H9 (cell line): ENCODE measurements at regions not wholly inside any gene's neighbourhood (a gene's known extent, or its start where the extent isn't known, plus 50 kb on each side); places are given as distances from the start of the nearest gene placed in this dataset.

Experiments
- DNase-seq: peaks from one replicate; pipeline ENCODE4 v3.0.0-alpha.2; 2017
- H2AFZ ChIP-seq: one replicate; pipeline ENCODE4 v1.6.1; 2013; ENCODE audit warnings: mild to moderate bottlenecking, low read length, control low read depth, moderate library complexity
- H2AK5ac ChIP-seq: 2 replicates; pipeline ENCODE4 v1.6.1; 2013; ENCODE audit warnings: low read length, control low read depth, mixed read lengths; ENCODE audit not compliant: insufficient read length
- H2BK120ac ChIP-seq: one replicate; pipeline ENCODE4 v1.6.1; 2013; ENCODE audit warnings: low read depth, mild to moderate bottlenecking, low read length, control low read depth, inconsistent platforms; ENCODE audit not compliant: poor library complexity, severe bottlenecking
- H2BK12ac ChIP-seq: 2 replicates; pipeline ENCODE4 v1.6.1; 2013; ENCODE audit warnings: low read length, control low read depth, mixed read lengths, low read depth; ENCODE audit not compliant: insufficient read length
- H2BK15ac ChIP-seq: 2 replicates; pipeline ENCODE4 v1.6.1; 2013; ENCODE audit warnings: low read depth, low read length, control low read depth
- H2BK20ac ChIP-seq: one replicate; pipeline ENCODE4 v1.6.1; 2013; ENCODE audit warnings: low read depth, mild to moderate bottlenecking, low read length, control low read depth, inconsistent platforms; ENCODE audit not compliant: poor library complexity, severe bottlenecking
- H2BK5ac ChIP-seq: 2 replicates; pipeline ENCODE4 v1.6.1; 2013; ENCODE audit warnings: low read length, control low read depth, mixed read lengths; ENCODE audit not compliant: insufficient read length
- H3K14ac ChIP-seq: 2 replicates; pipeline ENCODE4 v1.6.1; 2013; ENCODE audit warnings: low read length, control low read depth; ENCODE audit not compliant: insufficient read depth
- H3K18ac ChIP-seq: 2 replicates; pipeline ENCODE4 v1.6.1; 2013; ENCODE audit warnings: low read depth, mild to moderate bottlenecking, mixed read lengths, low read length, control low read depth; ENCODE audit not compliant: insufficient read length
- H3K23ac ChIP-seq: 2 replicates; pipeline ENCODE4 v1.6.1; 2013; ENCODE audit warnings: low read length, control low read depth, mixed read lengths, low read depth; ENCODE audit not compliant: insufficient read length
- H3K23me2 ChIP-seq: 2 replicates; pipeline ENCODE4 v1.6.1; 2013; ENCODE audit warnings: low read depth, mild to moderate bottlenecking, mixed read lengths, low read length, control low read depth; ENCODE audit not compliant: insufficient read length, poor library complexity, severe bottlenecking
- H3K27ac ChIP-seq: 2 replicates; pipeline ENCODE4 v1.5.1; 2013; ENCODE audit warnings: low read length, control low read depth, mixed read lengths, low read depth; ENCODE audit not compliant: insufficient read length
- H3K27me3 ChIP-seq: 2 replicates; pipeline ENCODE4 v1.6.1; 2013; ENCODE audit warnings: low read length, control low read depth, inconsistent platforms; ENCODE audit not compliant: insufficient read depth
- H3K4ac ChIP-seq: 2 replicates; pipeline ENCODE4 v1.6.1; 2013; ENCODE audit warnings: low read depth, mild to moderate bottlenecking, control low read depth, inconsistent platforms, low read length, moderate library complexity
- H3K4me1 ChIP-seq: 2 replicates; pipeline ENCODE4 v1.6.1; 2013; ENCODE audit warnings: low read length, control low read depth, inconsistent platforms; ENCODE audit not compliant: insufficient read depth
- H3K4me2 ChIP-seq: 2 replicates; pipeline ENCODE4 v1.6.1; 2013; ENCODE audit warnings: low read length, control low read depth, mixed read lengths; ENCODE audit not compliant: insufficient read length, insufficient read depth
- H3K56ac ChIP-seq: 2 replicates; pipeline ENCODE4 v1.6.1; 2013; ENCODE audit warnings: low read depth, mild to moderate bottlenecking, mixed read lengths, low read length, control low read depth; ENCODE audit not compliant: insufficient read length
- H3K79me1 ChIP-seq: 2 replicates; pipeline ENCODE4 v1.6.1; 2013; ENCODE audit warnings: low read depth, mild to moderate bottlenecking, moderate library complexity, low read length, control low read depth, inconsistent platforms; ENCODE audit not compliant: insufficient read depth, poor library complexity, severe bottlenecking
- H3K79me2 ChIP-seq: 2 replicates; pipeline ENCODE4 v1.6.1; 2013; ENCODE audit warnings: low read length, control low read depth, inconsistent platforms; ENCODE audit not compliant: insufficient read depth
- H3K9ac ChIP-seq: 2 replicates; pipeline ENCODE4 v1.6.1; 2013; ENCODE audit warnings: low read length, control low read depth, mixed read lengths; ENCODE audit not compliant: insufficient read length; ENCODE audit errors: extremely low read depth
- H3K9me3 ChIP-seq: one replicate; pipeline ENCODE4 v1.6.1; 2013; ENCODE audit warnings: low read depth, low read length, inconsistent platforms; ENCODE audit not compliant: control insufficient read depth
- H3T11ph ChIP-seq: one replicate; pipeline ENCODE4 v1.6.1; 2013; ENCODE audit warnings: mild to moderate bottlenecking, low read length, control low read depth, inconsistent platforms
- H4K20me1 ChIP-seq: one replicate; pipeline ENCODE4 v1.6.1; 2013; ENCODE audit not compliant: control insufficient read depth, insufficient read length, insufficient read depth
- H4K5ac ChIP-seq: 2 replicates; pipeline ENCODE4 v1.6.1; 2013; ENCODE audit warnings: low read depth, mild to moderate bottlenecking, mixed read lengths, low read length, control low read depth; ENCODE audit not compliant: insufficient read length
- H4K8ac ChIP-seq: replicated peaks from 2 replicates; pipeline ENCODE4 v1.6.1; 2013; ENCODE audit warnings: low read length, control low read depth, mixed read lengths, low read depth; ENCODE audit not compliant: insufficient read length
- H4K91ac ChIP-seq: 2 replicates; pipeline ENCODE4 v1.6.1; 2013; ENCODE audit warnings: low read depth, mild to moderate bottlenecking, moderate library complexity, mixed read lengths, low read length, control low read depth; ENCODE audit not compliant: insufficient read length
- H3K27ac Mint-ChIP-seq, 3 experiments: 2 replicates in 2 of 3; 3 replicates in 1 of 3; pipeline ENCODE4 v1.8.0; 2020 to 2021; ENCODE audit warnings: mixed read lengths in 3 of 3, mild to moderate bottlenecking in 1 of 3, moderate library complexity in 1 of 3
- H3K27me3 Mint-ChIP-seq: 2 replicates; pipeline ENCODE4 v1.8.0; 2021; ENCODE audit warnings: low read depth, mild to moderate bottlenecking, moderate library complexity, mixed read lengths
- H3K36me3 Mint-ChIP-seq, 3 experiments: 2 replicates in 2 of 3; 3 replicates in 1 of 3; pipeline ENCODE4 v1.8.0; 2020 to 2021; ENCODE audit warnings: low read depth in 3 of 3, mixed read lengths in 3 of 3; ENCODE audit not compliant: insufficient read depth in 1 of 3
- H3K4me1 Mint-ChIP-seq, 2 experiments: 2 replicates each; pipeline ENCODE4 v1.8.0; 2020; ENCODE audit warnings: mixed read lengths in 2 of 2
- H3K4me3 Mint-ChIP-seq, 2 experiments: 2 replicates in 1 of 2; 3 replicates in 1 of 2; pipeline ENCODE4 v1.8.0; 2020 to 2021; ENCODE audit warnings: mild to moderate bottlenecking in 2 of 2, mixed read lengths in 2 of 2, moderate library complexity in 1 of 2
- H3K9me3 Mint-ChIP-seq, 2 experiments: 2 replicates in 1 of 2; 3 replicates in 1 of 2; pipeline ENCODE4 v1.8.0; 2020; ENCODE audit warnings: mild to moderate bottlenecking in 2 of 2, mixed read lengths in 2 of 2, moderate library complexity in 1 of 2
- CTCF ChIP-seq: fragments of 200-600 bp; sonication (generic); conservative IDR thresholded peaks from 3 replicates; pipeline ENCODE4 v1.8.0; 2021; ENCODE audit warnings: antibody characterized with exemption, mild to moderate bottlenecking
- WGBS: extraction: QIAGEN DNeasy Blood & Tissue Kit; methylation state at CpG from one replicate; pipeline ENCODE4 v1.1.7; 2013; ENCODE audit warnings: missing lambda C conversion rate, low lambda C conversion rate, mixed read lengths; ENCODE audit not compliant: insufficient read length; ENCODE audit errors: extremely low coverage; 5-methylcytosine and 5-hydroxymethylcytosine counted together

GRCh38 chr11:19519353-19519752 lies 193.3 kb upstream of the NAV2 start:
- H3K79me1 ChIP-seq = no peaks in the 10 kb centered on the region
- no peak overlapping the region for H3K4me2 ChIP-seq
- no CpG with 5 or more reads among the region's 4 CpGs for WGBS
- no peak overlapping the region for H3K9ac ChIP-seq
- no peak overlapping the region for H2BK5ac ChIP-seq
- no peak overlapping the region for H3K18ac ChIP-seq
- no peak overlapping the region for H2AFZ ChIP-seq
- H3K56ac ChIP-seq = no peak overlapping the region
- H3K79me2 ChIP-seq = no peaks in the 10 kb centered on the region
- Mint-ChIP-seq H3K27ac (no peak overlapping the region), H3K9me3 (no peaks in the 10 kb centered on the region), H3K4me3 (no peak overlapping the region), H3K27me3 (peaks cover 12% of the 10 kb centered on the region), H3K4me1 (peaks cover 2 to 4% of the 10 kb centered on the region in 2 experiments; a peak in 2 of 4 replicates), H3K36me3 (no peaks in the 10 kb centered on the region)
- no peaks in the 10 kb centered on the region for H3K9me3 ChIP-seq
- no peaks in the 10 kb centered on the region for H3K4me1 ChIP-seq
- no peak overlapping the region for H3K4ac ChIP-seq
- no peak for TF ChIP-seq CTCF
- H3K23ac ChIP-seq = no peak overlapping the region
- no peak overlapping the region for H4K8ac ChIP-seq
- no peaks in the 10 kb centered on the region for H3K23me2 ChIP-seq
- H2AK5ac ChIP-seq = no peak overlapping the region
- H2BK15ac ChIP-seq = no peak overlapping the region
- no peak overlapping the region for H2BK120ac ChIP-seq
- no peaks in the 10 kb centered on the region for H4K20me1 ChIP-seq
- no peak overlapping the region for H3K27ac ChIP-seq
- no peak overlapping the region for H4K5ac ChIP-seq
- no peak overlapping the region for H3T11ph ChIP-seq
- H3K27me3 ChIP-seq = no peaks in the 10 kb centered on the region
- no peak overlapping the region for H3K14ac ChIP-seq
- no peak overlapping the region for H2BK20ac ChIP-seq
- no peak overlapping the region for H4K91ac ChIP-seq
- no peak overlapping the region for H2BK12ac ChIP-seq
- no peak for DNase-seq
